CD4-positive, alpha-beta T cell (primary cell): ENCODE measurements at regions not wholly inside any gene's neighbourhood (a gene's known extent, or its start where the extent isn't known, plus 50 kb on each side); places are given as distances from the start of the nearest gene placed in this dataset.

Source experiments
- ATAC-seq: fragments of 200-7000 bp; cut with Tn5 transposase; one replicate; pipeline ENCODE4 v1.10.0; 2022; ENCODE audit warnings: mild to moderate bottlenecking; ENCODE audit not compliant: poor library complexity
- CTCF ChIA-PET: fragments of 350-600 bp; sonication (Branson Sonifier 250); formaldehyde crosslinking; loops from one replicate; lab custom pipeline; 2021; ENCODE audit warnings: antibody characterized with exemption, inconsistent platforms; lab: Charles Lee
- POLR2A ChIA-PET: fragments of 350-600 bp; sonication (Branson Sonifier 250); formaldehyde crosslinking; loops from one replicate; lab custom pipeline; 2021; ENCODE audit warnings: antibody characterized with exemption, inconsistent platforms; lab: Charles Lee
- DNase-seq, 14 experiments: peaks; one replicate each; pipeline ENCODE4 v3.0.0-alpha.2; 2013 to 2020; ENCODE audit warnings: mixed read lengths in 2 of 14
- H3K27ac ChIP-seq, 2 donors: one replicate each; pipeline versions ENCODE4 v1.5.1 to v1.7.0; 2013; ENCODE audit warnings: low read length in 2 of 2, low read depth in 1 of 2, mild to moderate bottlenecking in 1 of 2
- H3K27me3 ChIP-seq, 2 experiments: 1 replicate in 1 of 2; 2 replicates in 1 of 2; pipeline versions ENCODE4 v1.6.1 to v1.7.0; 2013; ENCODE audit warnings: low read length in 2 of 2, control low read depth in 1 of 2, mild to moderate bottlenecking in 1 of 2, moderate library complexity in 1 of 2; ENCODE audit not compliant: insufficient read depth in 2 of 2, control insufficient read depth in 1 of 2
- H3K36me3 ChIP-seq: one replicate; pipeline ENCODE4 v1.6.1; 2013; ENCODE audit warnings: low read length, control low read depth; ENCODE audit not compliant: insufficient read depth
- H3K4me1 ChIP-seq: one replicate; pipeline ENCODE4 v1.6.1; 2013; ENCODE audit warnings: low read length, control low read depth; ENCODE audit not compliant: insufficient read depth
- H3K4me3 ChIP-seq: one replicate; pipeline ENCODE4 v1.5.1; 2013; ENCODE audit warnings: mild to moderate bottlenecking, low read length, moderate library complexity
- H3K9me3 ChIP-seq, 2 experiments: 1 replicate in 1 of 2; 2 replicates in 1 of 2; pipeline versions ENCODE4 v1.6.1 to v1.7.0; 2013; ENCODE audit warnings: low read length in 2 of 2, mild to moderate bottlenecking in 2 of 2, control low read depth in 1 of 2, moderate library complexity in 1 of 2; ENCODE audit not compliant: control insufficient read depth in 1 of 2, insufficient read depth in 1 of 2
- H3K27ac Mint-ChIP-seq: one replicate; pipeline ENCODE4 v1.8.0; 2020; ENCODE audit warnings: mixed read lengths
- H3K27me3 Mint-ChIP-seq: one replicate; pipeline ENCODE4 v1.8.0; 2021; ENCODE audit warnings: mixed read lengths
- H3K36me3 Mint-ChIP-seq: one replicate; pipeline ENCODE4 v1.8.0; 2021; ENCODE audit warnings: low read depth, mixed read lengths
- H3K4me1 Mint-ChIP-seq: one replicate; pipeline ENCODE4 v1.8.0; 2021; ENCODE audit warnings: low read depth, mixed read lengths
- H3K4me3 Mint-ChIP-seq: one replicate; pipeline ENCODE4 v1.8.0; 2020; ENCODE audit warnings: mild to moderate bottlenecking, mixed read lengths
- H3K9me3 Mint-ChIP-seq: one replicate; pipeline ENCODE4 v1.8.0; 2020; ENCODE audit warnings: mixed read lengths
- CTCF ChIP-seq: fragments of 200-600 bp; IDR thresholded peaks from one replicate; pipeline ENCODE4 v1.8.0; 2022; ENCODE audit warnings: antibody characterized with exemption, mild to moderate bottlenecking
- intact Hi-C, 2 experiments: fragments of 100-400 bp; cut with DNase I in 1 of 2; cut with micrococcal nuclease in 1 of 2; formaldehyde crosslinking; loops; one replicate each; pipeline versions ENCODE4 v1.15.1 to v1.9.0; 2023 to 2025; cut with DNase I, micrococcal nuclease

GRCh38 chr9:7921545-7922197 lies 122.1 kb upstream of the DMAC1 start:
- H3K36me3 Mint-ChIP-seq, result no peaks in the 10 kb centered on the region
- Histone ChIP-seq H3K27me3 (no peaks in the 10 kb centered on the region), H3K4me1 (no peaks in the 10 kb centered on the region), H3K27ac (no peak overlapping the region), H3K36me3 (no peaks in the 10 kb centered on the region), H3K9me3 (no peaks in the 10 kb centered on the region), H3K4me3 (no peak overlapping the region)
- no peak overlapping the region for H3K27ac Mint-ChIP-seq
- H3K9me3 Mint-ChIP-seq, result no peaks in the 10 kb centered on the region
- no peaks in the 10 kb centered on the region for H3K4me1 Mint-ChIP-seq
- intact Hi-C loops, result no loop called here
- TF ChIP-seq CTCF, result no peak
- CTCF ChIA-PET, result interaction anchor here (0.6 kb wide), 1 partner anchor 25 kb away, joined by 3 read pairs; no protein-coding TSS in a partner anchor
- H3K4me3 Mint-ChIP-seq, result no peak overlapping the region
- POLR2A ChIA-PET, result no interaction called here
- H3K27me3 Mint-ChIP-seq, result no peaks in the 10 kb centered on the region
- ATAC-seq (no peak), DNase-seq (no peak)

- ATAC-seq, result no peak
- intact Hi-C loops, result no loop called here
These were observed 112.5 kb upstream of the DMAC1 start for GRCh38 chr9:7912037-7912535.

GRCh38 chr9:7910426-7911020 lies 110.9 kb upstream of the DMAC1 start:
- TF ChIP-seq CTCF, result no peak
- H3K9me3 ChIP-seq, result no peaks in the 10 kb centered on the region
- H3K36me3 Mint-ChIP-seq, result no peaks in the 10 kb centered on the region
- H3K36me3 ChIP-seq, result no peaks in the 10 kb centered on the region
- no peak overlapping the region for H3K27ac Mint-ChIP-seq
- no peak for ATAC-seq
- H3K4me3 Mint-ChIP-seq, result no peak overlapping the region
- DNase-seq, result no peak
- H3K27me3 Mint-ChIP-seq, result no peaks in the 10 kb centered on the region
- intact Hi-C loops, result no loop called here
- no peak overlapping the region for H3K27ac ChIP-seq
- H3K4me1 Mint-ChIP-seq, result peaks cover 8% of the 10 kb centered on the region
- no peaks in the 10 kb centered on the region for H3K4me1 ChIP-seq
- ChIA-PET CTCF (no interaction called here), POLR2A (no interaction called here)
- H3K9me3 Mint-ChIP-seq, result no peaks in the 10 kb centered on the region
- H3K27me3 ChIP-seq, result no peaks in the 10 kb centered on the region
- H3K4me3 ChIP-seq, result no peak overlapping the region

More at GRCh38 chr9:7912037-7912535, 112.5 kb upstream of the DMAC1 start:
- no peaks in the 10 kb centered on the region for H3K27me3 ChIP-seq
- no peaks in the 10 kb centered on the region for H3K9me3 ChIP-seq
- no peaks in the 10 kb centered on the region for H3K9me3 Mint-ChIP-seq
- no peak overlapping the region for H3K4me3 Mint-ChIP-seq
- H3K4me1 ChIP-seq, result no peaks in the 10 kb centered on the region
- DNase-seq, result no peak
- no peak overlapping the region for H3K4me3 ChIP-seq
- CTCF ChIA-PET, result no interaction called here
- POLR2A ChIA-PET, result no interaction called here
- no peak overlapping the region for H3K27ac ChIP-seq
- H3K4me1 Mint-ChIP-seq, result peaks cover 8% of the 10 kb centered on the region
- no peaks in the 10 kb centered on the region for H3K36me3 ChIP-seq
- no peaks in the 10 kb centered on the region for H3K27me3 Mint-ChIP-seq
- H3K27ac Mint-ChIP-seq, result no peak overlapping the region
- H3K36me3 Mint-ChIP-seq, result no peaks in the 10 kb centered on the region
- no peak for TF ChIP-seq CTCF
